GM18907 (cell line): ENCODE measurements at regions not wholly inside any gene's neighbourhood (a gene's known extent, or its start where the extent isn't known, plus 50 kb on each side); places are given as distances from the start of the nearest gene placed in this dataset.

Experiments used
- ATAC-seq: cut with Tn5 transposase; IDR thresholded peaks from one replicate; pipeline ENCODE4 v1.9.1; 2021; ENCODE audit warnings: mild to moderate bottlenecking, moderate library complexity; ENCODE audit not compliant: unreplicated experiment

DNA sequence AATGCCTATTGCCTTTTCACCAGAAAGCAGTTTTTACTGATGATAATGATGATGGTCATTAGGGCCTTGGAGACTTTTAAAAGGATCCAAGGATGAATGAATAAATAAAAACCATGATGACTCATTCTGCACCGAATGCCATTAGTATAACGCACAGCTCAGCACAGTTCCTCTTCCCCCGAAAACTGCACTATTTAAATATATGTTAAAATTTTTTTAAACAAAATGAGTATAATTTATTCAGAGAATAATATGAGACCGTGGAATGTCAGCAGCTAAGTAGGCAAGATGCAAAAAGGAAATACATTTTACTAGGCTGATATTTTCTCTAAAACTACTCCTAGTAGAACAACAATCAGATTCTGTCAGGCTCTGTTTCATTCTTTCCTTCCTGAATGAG lies 83.4 kb upstream of the NANOGP8 start:
- no peak for ATAC-seq

DNA sequence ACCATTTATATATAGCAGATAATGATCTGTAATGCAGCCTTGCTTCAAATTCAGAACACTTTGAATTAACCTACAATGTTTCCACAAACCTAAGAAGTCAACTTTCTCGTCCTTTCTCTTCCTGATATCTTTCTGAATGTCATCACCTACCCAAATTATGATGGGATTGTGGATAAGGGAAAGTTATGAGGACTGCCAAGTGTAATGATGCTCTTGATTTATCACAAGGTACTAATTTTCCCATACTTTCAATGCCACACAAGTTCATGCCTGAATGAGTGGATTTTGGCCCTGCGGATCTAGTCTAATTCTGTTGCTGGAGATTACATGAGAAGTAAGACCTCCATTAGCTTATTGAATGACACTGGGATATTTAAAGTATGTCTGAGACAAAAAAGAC lies 82.6 kb upstream of the NANOGP8 start:
- ATAC-seq, result no peak

DNA sequence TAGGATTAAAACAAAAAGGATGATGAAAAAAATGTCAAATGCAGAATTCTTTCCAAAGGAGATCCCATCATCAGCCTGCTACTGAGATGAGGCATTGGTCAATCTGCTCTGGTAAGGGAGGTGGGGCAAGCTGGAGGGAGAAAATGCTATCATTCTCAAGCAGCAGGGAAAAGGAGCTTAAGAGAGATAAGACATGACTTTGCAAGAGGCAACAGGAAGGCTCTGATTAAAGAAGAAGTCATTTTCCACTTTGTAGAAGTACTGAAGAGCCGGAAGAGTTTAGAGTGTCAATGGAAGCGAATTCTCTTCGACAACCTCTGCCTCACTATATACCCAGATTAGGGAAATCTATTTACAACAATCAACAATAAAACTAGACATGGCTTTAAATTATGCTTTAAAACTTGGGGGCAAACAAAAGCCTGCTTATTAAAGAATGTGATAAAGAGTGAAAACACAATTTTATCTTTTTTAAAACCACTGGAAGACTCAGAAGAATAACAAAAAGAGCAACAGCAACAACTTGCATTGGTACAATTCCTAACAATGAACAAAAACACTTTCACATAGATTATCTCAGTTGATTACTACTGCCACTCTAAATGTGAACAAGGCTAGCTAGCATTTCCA lies 81.8 kb upstream of the NANOGP8 start:
- ATAC-seq, result no peak

DNA sequence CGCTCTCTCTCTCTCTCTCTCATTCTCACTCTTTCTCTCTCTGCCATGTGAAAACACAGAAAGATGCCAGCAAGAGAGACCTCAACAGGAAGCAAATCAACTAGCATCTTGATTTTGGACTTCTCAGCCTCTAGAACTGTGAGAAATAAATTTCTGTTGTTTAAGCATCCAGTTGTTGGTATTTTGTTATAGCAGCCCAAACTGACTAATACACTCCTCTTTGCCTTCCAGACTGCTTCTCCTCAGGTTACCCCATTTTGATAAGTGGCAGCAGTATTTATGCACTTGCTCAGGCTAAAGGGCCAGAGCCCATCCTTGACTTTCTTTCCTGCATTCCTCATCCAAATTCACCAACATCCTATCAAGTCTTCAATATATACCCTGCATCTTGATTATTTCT lies 76.6 kb upstream of the NANOGP8 start:
- no peak for ATAC-seq

DNA sequence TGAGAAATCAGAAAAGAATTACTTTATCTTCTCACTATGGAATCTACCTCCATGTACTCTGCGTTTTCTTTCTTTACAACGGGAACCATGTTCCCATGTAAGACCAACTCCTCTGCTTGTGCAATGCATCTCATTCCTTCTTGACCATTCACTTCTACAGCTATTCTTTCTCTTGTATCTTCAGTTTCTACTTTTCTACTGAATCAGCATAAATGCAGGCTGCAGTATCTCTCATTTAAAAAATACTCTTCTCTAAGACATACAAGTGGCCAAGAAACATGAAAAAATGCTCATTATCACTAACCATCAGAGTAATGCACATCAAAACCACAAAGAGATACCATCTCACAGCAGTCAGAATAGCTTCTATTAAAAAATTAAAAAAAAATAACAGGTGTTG lies 74.1 kb upstream of the NANOGP8 start:
- ATAC-seq, result no peak

DNA sequence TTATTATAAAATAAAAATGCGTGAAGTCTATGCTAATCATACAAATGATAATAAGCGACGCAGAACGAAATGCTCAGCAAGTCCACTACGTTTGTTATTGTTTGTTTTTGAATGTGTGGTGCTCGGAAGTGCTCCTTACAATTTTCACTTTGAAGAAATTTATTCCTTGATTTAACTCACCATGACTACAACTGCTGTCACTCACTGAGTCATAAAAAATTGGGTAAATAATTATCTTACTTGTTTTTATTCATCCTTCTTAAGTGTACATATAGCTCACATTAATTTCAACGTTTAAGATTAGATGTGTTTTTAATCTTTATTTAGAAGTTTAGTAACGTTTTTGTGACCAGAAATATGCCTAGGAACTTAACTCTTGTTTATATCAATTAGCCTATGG lies 66.7 kb upstream of the NANOGP8 start:
- no peak for ATAC-seq

DNA sequence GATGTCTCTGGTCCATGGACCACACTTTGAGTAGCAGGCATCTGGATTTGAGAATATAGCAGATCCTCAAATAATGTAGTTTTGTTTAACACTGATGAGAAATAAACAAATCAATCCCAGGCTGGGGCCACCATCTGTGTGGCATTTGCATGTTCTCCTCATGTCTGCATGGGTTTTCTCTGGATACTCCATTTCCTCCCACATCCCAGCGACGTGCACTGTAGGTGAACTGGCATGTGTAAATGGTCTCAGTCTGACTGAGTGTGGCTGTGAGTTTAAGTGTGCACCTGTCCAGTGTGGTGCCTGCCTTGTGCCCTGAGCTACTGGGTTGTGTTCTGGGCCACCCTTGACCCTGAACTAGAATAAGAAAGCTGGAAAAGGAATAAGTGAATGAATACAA lies 66.3 kb upstream of the NANOGP8 start:
- ATAC-seq, result no peak

DNA sequence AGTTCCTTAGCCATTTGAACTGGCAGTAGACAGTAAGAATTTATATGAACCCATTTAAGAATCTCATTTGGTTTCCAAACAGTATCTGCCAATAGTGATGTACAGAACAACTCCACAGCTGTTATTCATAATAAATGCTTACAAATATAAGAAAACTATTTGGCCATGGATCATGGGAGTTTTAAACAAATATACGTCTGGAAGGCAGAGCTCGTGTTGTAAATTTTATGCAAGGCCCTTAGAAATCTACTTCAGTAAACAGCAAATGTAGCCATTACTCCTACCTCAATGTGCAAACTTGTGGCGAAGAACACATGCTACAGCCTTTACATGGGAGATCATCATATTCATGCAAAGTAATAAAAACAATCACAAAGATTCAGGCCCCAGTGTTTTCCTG lies 65.3 kb upstream of the NANOGP8 start:
- no peak for ATAC-seq

DNA sequence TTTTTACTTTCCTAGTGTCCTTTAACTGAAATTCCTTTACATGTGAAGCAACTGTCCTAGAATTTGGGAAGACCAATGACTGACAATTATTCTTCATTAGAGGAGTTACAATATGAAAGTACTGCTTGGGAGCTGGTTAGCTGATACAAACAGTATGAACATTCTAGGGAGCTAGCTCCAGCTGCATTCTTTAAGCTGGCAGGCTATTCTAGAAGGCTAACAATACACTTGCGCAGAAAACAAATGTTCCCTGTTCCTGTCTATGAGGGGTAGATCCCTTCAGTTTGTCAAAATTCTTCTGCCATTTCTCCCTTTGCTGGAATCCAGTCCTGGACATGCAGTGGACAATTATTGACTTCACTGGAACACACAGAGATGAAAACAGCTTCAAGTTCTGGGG lies 60.2 kb upstream of the NANOGP8 start:
- no peak for ATAC-seq

DNA sequence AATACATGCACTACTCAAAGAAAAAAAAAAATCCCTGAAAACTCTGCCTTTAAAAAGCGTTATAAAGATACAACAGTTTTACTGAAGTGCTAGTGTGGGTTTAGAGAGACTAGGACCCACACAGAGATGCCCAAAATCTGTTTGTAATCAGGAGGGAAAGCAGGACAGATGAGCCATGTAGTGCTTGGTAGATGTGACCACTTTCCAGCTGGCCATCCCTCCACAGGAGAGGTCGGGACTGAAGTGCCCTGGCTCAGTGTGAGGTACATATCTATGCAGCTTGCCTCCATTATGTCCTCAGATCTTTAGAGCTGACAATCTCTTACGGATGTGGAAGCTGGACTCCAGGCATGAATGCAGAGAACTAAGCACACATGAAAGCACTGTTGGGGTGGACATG lies 57.5 kb upstream of the NANOGP8 start:
- no peak for ATAC-seq

DNA sequence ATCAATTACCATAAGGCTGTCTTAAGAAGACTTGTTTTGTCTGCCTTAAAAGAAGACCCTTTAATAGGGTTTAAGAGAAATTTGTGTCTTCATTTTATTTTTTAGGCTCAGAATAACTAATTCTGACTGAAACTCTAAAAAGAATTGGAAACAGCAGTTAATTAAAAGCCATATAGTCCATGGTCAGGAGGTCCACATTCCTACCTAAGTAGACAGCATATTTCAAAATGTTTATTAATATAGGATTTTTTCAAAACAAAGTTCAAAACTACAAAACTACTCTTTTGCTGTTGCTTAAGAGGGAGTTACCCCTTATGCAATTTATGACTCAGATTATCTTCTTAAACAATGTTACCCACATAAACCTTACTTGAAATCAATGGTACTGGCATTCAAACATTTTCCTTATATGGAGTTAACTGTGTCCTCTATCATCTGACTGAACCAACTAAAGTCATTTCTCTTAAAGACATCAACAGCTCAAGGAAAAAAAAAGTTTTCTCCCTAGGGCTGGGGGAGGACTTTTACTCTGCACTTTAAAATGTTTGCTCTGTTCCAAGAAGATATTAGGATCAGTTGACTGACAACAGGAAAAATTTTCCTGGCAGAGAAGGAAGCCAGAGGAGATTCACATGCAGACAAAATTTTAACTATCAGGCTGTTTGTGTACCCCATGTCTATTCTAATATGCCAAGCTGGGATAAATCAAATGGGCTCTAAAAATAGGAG lies 56.8 kb upstream of the NANOGP8 start:
- peak; percentile 58 for ATAC-seq

DNA sequence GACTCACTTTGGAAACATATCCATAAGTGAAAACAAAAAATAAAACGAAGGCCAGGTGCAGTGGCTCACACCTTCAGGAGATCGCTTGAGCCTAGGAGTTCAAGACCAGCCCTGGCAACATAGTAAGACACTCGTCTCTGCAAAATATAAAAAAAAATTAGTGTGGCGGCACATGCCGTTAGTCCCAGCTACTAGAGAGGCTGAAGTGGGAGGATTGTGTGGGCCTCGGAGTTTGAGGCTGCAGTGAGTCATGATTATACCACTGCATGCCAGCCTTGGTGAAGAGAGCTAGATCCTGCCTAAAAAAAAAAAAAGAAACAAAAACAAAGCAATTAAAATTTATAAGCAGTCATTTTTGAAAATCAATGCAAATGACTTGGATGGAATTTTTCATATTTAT lies 54.7 kb upstream of the NANOGP8 start:
- ATAC-seq, result no peak

DNA sequence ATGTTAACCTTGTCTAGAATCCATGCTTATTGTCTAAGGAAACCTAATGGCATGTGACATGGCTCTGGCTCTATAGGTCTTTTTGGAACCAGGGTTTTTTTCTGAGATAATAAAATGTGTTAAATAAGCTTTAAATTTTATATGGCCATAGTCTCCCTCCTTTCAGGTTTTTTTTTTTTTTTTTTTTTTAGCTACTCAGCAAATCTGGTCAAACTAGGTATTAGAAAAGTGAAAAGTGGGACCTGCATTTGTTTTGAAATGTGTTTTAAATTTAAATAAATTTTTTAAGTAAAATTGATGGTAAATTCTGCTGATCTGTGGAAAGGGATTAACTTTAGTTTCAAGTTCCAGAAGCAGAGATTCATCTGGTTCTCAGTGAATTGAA lies 52.1 kb upstream of the NANOGP8 start:
- ATAC-seq, result no peak

DNA sequence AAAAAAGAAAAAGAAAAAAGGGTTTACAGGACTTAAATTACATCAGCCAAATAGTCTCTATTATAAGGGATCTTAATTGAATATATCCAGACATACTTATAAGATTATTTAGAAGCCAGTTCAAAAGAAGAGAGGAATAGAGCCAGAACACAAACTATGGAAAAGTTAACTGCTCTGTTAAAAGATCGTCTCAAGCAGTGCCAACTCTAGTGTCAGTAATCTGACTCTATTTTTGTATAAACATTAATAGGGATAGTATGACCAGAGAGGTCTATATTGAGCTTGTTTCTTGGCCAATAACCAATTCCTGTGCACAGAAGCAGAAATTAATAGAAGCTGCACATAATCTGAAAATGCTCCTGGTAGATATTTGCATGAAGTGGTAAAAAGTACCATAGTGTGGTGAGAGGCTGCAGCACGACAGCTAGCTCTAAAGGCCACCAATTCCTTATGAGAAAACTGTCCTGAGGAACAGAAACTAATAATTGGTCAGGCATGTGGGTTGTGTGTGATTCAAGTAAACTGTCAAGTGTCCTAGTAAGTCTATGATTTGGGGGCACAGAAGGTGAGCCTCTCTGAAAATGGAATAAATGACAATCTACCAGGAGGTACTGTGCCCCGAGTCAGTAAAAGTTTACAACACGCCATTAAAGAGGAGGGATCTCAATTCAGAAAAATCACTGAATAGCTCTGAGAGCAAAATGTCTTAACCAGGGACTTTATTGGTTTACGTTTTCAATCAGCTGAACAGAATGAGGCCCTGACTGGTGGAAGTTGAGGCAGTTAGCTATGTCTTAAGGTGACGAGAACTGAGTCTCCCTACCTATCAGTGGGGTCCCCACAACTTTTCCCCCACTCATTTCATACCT lies 51.5 kb upstream of the NANOGP8 start:
- peak; percentile 99 for ATAC-seq
